Tibial artery (tissue), 4 donors: ENCODE measurements at regions not wholly inside any gene's neighbourhood (a gene's known extent, or its start where the extent isn't known, plus 50 kb on each side); places are given as distances from the start of the nearest gene placed in this dataset.

ENCODE experiments used
- DNase-seq, 2 donors: peaks; one replicate each; pipeline ENCODE4 v3.0.0-alpha.2; 2019
- H3K27ac ChIP-seq, 2 donors: fragments of 200-600 bp; sonication (generic) in 1 of 2; 1 replicate in 1 of 2; 2 replicates in 1 of 2; pipeline ENCODE4 v1.5.1; 2018 to 2019; ENCODE audit warnings: mild to moderate bottlenecking in 1 of 2
- H3K27me3 ChIP-seq, 2 donors: fragments of 200-600 bp; sonication (generic) in 1 of 2; one replicate each; pipeline versions ENCODE4 v1.5.1 to v1.6.0; 2016 to 2019
- H3K36me3 ChIP-seq, 3 donors: fragments of 200-600 bp; sonication (generic) in 2 of 3; one replicate each; pipeline ENCODE4 v1.5.1; 2016 to 2019; ENCODE audit warnings: mild to moderate bottlenecking in 2 of 3
- H3K4me1 ChIP-seq, 4 donors: fragments of 200-600 bp; sonication (generic) in 2 of 4; 1 replicate in 3 of 4; 2 replicates in 1 of 4; pipeline ENCODE4 v1.5.1; 2016 to 2019
- H3K4me3 ChIP-seq, 2 donors: fragments of 200-600 bp; sonication (generic) in 1 of 2; 1 replicate in 1 of 2; 2 replicates in 1 of 2; pipeline ENCODE4 v1.5.1; 2018 to 2019; ENCODE audit warnings: mild to moderate bottlenecking in 2 of 2
- H3K9me3 ChIP-seq, 3 donors: fragments of 200-600 bp; sonication (generic) in 1 of 3; one replicate each; pipeline ENCODE4 v1.5.1; 2016 to 2019
- CTCF ChIP-seq, 2 experiments: fragments of 200-600 bp in 1 of 2; fragments of 450-650 bp in 1 of 2; IDR thresholded peaks; one replicate each; pipeline ENCODE4 v1.5.1; 2017 to 2019; ENCODE audit warnings: antibody characterized with exemption in 2 of 2, mild to moderate bottlenecking in 1 of 2, moderate library complexity in 1 of 2
- intact Hi-C: fragments of 100-400 bp; cut with DNase I; formaldehyde crosslinking; loops from one replicate; pipeline ENCODE4 v1.15.0; 2023; ENCODE audit warnings: low total_unique reads

GRCh38 chr18:1014951-1015624, 110.4 kb downstream of the ADCYAP1 start:
- DNase-seq = no peak
- intact Hi-C loops = no loop called here
- peak overlapping the region; percentile 0 to 3 for H3K27ac ChIP-seq
- TF ChIP-seq CTCF (IDR thresholded peaks at IDR 0.05) = no peak
- no peaks in the 10 kb centered on the region for H3K27me3 ChIP-seq
- H3K9me3 ChIP-seq = no peaks in the 10 kb centered on the region
- H3K4me3 ChIP-seq = no peak overlapping the region
- H3K36me3 ChIP-seq = no peaks in the 10 kb centered on the region
- peaks cover 0 to 54% (median 22%) of the 10 kb centered on the region in 4 donors for H3K4me1 ChIP-seq

- Histone ChIP-seq H3K27ac (peak overlapping the region in 1 of 2 donors; percentile 0), H3K4me3 (no peak overlapping the region), H3K9me3 (no peaks in the 10 kb centered on the region), H3K27me3 (no peaks in the 10 kb centered on the region), H3K4me1 (peaks cover 0 to 53% (median 22%) of the 10 kb centered on the region in 4 donors), H3K36me3 (no peaks in the 10 kb centered on the region)
- no peak for DNase-seq
- TF ChIP-seq CTCF (IDR thresholded peaks at IDR 0.05) = no peak
- intact Hi-C loops = no loop called here
These were observed 111.1 kb downstream of the ADCYAP1 start for GRCh38 chr18:1015777-1016176.

GRCh38 chr18:1017227-1018058, 112.8 kb downstream of the ADCYAP1 start:
- no peak for DNase-seq
- Histone ChIP-seq H3K27me3 (no peaks in the 10 kb centered on the region), H3K4me3 (no peak overlapping the region), H3K36me3 (no peaks in the 10 kb centered on the region), H3K4me1 (peaks cover 0 to 61% (median 19%) of the 10 kb centered on the region in 4 donors), H3K27ac (no peak overlapping the region), H3K9me3 (no peaks in the 10 kb centered on the region)
- no peak for TF ChIP-seq CTCF (IDR thresholded peaks at IDR 0.05)
- intact Hi-C loops = no loop called here

GRCh38 chr18:1018181-1018681, 113.6 kb downstream of the ADCYAP1 start:
- no peak overlapping the region for H3K4me3 ChIP-seq
- intact Hi-C loops = no loop called here
- H3K9me3 ChIP-seq = no peaks in the 10 kb centered on the region
- DNase-seq = no peak
- peaks cover 0 to 61% (median 19%) of the 10 kb centered on the region in 4 donors for H3K4me1 ChIP-seq
- TF ChIP-seq CTCF (IDR thresholded peaks at IDR 0.05) = no peak
- no peak overlapping the region for H3K27ac ChIP-seq
- H3K27me3 ChIP-seq = no peaks in the 10 kb centered on the region
- no peaks in the 10 kb centered on the region for H3K36me3 ChIP-seq

GRCh38 chr18:1019191-1019590, 114.5 kb downstream of the ADCYAP1 start:
- Histone ChIP-seq H3K27ac (peak overlapping the region in 1 of 2 donors; percentile 38), H3K36me3 (no peaks in the 10 kb centered on the region), H3K4me3 (no peak overlapping the region), H3K9me3 (no peaks in the 10 kb centered on the region), H3K4me1 (peaks cover 0 to 57% (median 18%) of the 10 kb centered on the region in 4 donors), H3K27me3 (no peaks in the 10 kb centered on the region)
- intact Hi-C loops = no loop called here
- DNase-seq = no peak
- TF ChIP-seq CTCF (IDR thresholded peaks at IDR 0.05) = no peak
